Neural progenitor cell (in vitro differentiated cells): ENCODE measurements at regions not wholly inside any gene's neighbourhood (a gene's known extent, or its start where the extent isn't known, plus 50 kb on each side); places are given as distances from the start of the nearest gene placed in this dataset.

Experiments
- CTCF ChIP-seq: fragments of 200-600 bp; sonication (generic); IDR thresholded peaks from 2 replicates; pipeline ENCODE4 v1.5.1; 2017; ENCODE audit warnings: antibody characterized with exemption, mild to moderate bottlenecking
- EZH2 ChIP-seq: fragments of 200-600 bp; sonication (generic); IDR thresholded peaks from 2 replicates; pipeline ENCODE4 v1.6.1; 2017; ENCODE audit warnings: antibody characterized with exemption, mild to moderate bottlenecking, moderate library complexity

- TF ChIP-seq CTCF (no peak), EZH2 (no peak)
Observed at GRCh38 chr14:26097852-26098251, 500.0 kb downstream of the NOVA1 start.
